GM21619 (cell line): ENCODE measurements at regions not wholly inside any gene's neighbourhood (a gene's known extent, or its start where the extent isn't known, plus 50 kb on each side); places are given as distances from the start of the nearest gene placed in this dataset.
"Not testable (repeated sequence)": the region's sequence is repeated elsewhere in the genome, so short reads cannot be mapped to it uniquely, and the experiment has no call there.

Experiments
- ATAC-seq: cut with Tn5 transposase; IDR thresholded peaks from one replicate; pipeline ENCODE4 v1.9.1; 2021; ENCODE audit not compliant: unreplicated experiment

DNA sequence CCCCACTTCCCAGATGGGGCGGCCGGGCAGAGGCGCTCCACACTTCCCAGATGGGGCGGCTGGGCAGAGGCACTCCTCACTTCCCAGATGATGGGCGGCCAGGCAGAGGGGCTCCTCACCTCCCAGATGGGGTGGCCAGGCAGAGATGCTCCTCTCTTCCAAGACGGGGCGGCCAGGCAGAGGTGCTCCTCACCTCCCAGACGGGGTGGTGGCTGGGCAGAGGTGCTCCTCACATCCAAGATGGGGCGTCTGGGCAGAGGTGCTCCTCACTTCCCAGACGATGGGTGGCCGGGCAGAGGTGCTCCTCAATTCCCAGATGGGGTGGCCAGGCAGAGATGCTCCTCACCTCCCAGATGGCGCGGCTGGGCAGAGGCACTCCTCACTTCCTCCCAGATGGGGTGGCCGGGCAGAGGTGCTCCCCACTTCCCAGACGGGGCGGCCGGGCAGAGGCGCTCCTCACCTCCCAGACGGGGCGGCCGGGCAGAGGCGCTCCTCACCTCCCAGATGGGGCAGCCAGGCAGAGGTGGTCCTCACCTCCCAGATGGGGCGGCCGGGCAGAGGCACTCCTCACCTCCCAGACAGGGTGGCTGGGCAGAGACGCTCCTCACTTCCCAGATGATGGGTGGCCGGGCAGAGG lies 275.2 kb downstream of the LIPI start:
- ATAC-seq, result not testable (repeated sequence)

DNA sequence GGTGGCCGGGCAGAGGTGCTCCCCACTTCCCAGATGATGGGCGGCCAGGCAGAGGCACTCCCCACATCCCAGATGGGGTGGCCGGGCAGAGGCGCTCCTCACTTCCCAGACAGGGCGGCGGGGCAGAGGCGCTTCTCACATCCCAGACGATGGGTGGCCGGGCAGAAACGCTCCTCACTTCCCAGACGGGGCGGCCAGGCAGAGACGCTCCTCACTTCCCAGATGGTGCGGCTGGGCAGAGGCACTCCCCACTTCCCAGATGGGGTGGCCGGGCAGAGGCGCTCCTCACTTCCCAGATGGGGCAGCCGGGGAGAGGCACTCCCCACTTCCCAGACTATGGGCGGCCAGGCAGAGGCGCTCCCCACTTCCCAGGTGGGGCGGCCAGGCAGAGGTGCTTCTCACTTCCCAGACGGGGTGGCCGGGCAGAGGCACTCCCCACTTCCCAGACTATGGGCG lies 275.8 kb downstream of the LIPI start:
- not testable (repeated sequence) for ATAC-seq

DNA sequence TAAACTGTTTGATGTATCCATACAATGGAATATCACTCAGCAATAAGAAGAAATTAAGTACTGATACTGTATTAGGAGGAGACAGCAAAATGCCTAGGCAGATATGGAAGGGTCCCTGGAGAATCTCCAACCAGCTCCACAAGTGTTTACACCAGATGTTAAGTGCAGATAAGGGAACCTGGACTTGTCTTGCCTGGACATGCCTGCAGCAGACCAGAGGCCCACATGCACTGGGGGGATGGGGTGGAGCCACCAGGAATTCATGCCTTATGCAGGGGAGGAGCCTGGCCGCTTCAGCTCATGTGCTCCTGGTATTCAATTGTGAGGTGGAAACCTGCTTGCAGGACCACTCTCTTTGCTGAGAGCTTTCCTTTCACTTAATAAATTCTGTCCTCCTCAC lies 287.6 kb downstream of the LIPI start:
- ATAC-seq, result not testable (repeated sequence)

DNA sequence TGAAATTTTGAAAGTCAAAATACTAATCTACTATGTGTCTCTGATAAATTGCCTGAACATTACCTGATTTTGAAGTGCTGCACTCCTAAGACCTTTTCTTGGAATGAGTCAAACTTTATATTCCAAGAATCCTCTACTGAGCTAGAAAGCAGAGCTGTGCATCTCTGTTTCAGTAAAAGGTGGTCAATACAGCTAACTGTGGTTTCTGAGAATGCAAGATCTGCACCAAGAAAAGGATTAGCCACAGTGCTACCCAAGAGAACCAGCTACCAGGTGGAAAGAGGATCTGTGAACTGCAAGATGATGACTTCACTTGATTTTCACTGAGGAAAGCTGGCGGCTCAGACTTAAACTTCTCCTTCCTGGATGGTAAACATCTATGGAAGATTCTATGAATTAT lies 289.3 kb downstream of the LIPI start:
- not testable (repeated sequence) for ATAC-seq

DNA sequence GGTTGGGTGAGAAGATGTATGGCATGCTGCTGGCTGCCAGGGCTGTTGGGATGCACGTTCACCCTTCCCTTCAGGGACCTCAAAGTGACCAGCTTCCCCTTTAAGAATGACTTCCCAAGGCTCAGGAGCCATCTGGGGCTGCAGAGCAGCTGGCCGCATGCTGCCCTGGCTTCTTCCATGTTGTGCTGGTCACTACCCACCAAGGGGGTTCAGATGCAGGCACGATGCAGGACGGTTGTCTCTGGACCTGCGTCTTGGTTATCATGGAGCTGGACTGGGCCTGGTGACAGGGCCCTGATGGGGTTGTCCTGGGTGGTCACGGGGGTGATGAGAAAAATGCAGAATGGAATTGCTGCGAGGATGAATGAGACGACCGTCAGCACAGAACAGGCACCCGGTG lies 297.8 kb downstream of the POTED start:
- ATAC-seq, result not testable (repeated sequence)

DNA sequence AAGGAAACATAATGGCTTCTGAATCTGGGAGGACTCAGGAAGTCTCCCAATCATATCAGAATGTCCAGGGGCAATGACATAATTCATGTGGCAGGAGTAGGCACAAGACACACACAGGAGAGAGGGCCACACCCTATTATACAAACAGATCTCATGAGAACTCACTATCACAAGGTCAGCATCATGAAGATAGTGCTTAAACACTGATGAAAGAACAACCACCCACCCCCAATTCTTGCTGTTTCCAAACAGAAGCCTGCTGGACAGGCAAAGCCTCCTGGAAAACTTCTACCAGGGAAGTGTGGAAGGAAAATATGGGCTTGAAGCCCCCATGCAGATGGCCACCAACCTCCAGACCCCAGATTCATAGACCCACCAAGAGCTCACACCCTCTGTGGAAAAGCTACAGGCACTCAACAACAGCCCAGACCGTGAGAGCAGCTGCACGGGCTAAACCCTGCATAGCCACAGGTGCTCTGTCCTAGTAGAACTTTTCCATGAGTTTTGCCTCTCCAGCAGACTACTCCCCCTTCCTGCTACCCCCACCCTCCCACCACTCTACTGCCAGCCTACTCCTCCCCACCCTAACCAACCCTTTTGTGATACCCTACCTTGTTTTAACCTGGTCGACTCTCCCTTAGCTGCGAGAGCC lies 287.1 kb downstream of the POTED start:
- not testable (repeated sequence) for ATAC-seq

DNA sequence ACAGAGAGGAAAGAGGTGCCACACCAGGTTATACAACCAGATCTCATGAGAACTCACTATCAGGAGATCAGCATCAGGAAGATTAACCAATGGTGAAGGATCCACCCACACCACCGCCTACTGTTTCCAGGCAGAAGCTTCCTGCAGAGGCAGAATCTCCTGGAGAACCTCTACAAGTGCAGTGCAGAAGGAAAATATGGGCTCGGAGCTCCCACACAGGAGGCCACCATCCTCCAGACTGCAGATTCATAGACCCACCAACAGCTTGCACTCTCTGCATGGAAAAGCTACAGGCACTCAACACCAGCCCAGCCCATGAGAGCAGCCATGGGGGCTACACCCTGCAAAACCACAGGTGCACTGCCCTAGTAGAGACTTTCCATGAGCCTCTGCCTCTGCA lies 284.0 kb downstream of the POTED start:
- ATAC-seq, result not testable (repeated sequence)

DNA sequence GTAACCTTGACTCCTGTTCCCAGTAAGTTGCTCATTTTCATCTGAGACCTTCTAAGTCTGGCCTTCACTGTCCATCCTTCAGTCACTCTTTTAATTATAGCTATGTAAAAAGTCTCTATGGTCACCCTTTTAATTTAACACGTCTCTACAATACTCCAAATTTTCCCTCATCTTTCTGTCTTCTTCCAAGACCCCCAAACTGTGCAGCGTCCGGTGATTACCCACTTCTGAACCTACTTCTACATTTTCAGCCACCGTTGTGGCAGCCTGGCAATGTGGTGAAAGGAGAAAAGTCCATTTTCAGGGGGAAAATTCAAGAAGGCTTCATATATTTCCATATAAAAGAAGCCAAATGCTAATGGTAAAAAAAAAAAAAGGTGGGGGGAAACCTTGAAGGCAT lies 283.4 kb downstream of the POTED start:
- ATAC-seq, result not testable (repeated sequence)

DNA sequence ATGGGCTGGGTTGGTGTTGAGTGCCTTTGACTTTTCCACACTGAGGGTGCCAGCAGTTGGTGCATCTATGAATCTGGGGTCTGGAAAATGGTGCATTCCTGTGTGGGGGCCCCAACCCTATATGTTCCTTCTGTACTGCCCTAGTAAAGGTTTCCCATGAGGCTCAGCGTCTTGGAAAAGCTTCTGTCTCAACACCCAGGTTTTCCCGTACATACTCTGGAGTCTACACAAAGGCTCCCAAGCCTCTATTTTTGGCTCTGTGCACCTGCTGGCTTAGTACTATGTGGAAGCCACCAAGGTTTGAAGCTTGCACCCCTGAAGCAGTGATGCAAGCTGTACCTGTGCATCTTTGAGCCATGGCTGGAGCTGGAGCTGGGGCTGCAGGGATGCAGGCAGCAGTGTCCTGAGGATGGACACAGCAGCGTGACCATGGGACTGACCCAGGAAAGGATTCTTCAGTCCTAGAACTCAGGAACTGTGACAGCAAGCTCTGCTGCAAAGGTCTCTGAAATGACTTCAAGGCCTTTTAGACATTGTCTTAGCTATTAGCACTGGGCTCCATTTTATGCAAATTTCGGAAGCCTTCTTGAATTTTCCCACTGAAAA lies 282.7 kb downstream of the POTED start:
- not testable (repeated sequence) for ATAC-seq

DNA sequence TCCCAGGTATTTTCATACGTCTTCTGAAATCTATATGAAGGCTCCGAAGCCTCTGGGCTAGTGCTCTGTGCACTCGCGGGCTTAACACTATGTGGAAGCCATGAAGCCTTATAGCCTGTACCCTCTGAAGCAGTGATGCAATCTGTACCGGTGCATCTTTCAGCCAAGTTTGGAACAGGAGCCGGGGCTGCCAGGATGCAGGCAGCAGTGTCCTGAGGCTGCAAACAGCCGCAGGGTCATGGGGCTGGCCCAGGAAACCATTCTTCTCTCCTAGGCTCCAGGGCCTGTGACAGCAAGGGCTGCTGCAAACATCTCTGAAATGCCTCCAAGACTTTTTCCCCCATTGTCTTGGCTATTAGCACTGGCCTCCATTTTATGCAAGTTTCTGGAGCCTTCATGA lies 279.6 kb downstream of the POTED start:
- not testable (repeated sequence) for ATAC-seq

DNA sequence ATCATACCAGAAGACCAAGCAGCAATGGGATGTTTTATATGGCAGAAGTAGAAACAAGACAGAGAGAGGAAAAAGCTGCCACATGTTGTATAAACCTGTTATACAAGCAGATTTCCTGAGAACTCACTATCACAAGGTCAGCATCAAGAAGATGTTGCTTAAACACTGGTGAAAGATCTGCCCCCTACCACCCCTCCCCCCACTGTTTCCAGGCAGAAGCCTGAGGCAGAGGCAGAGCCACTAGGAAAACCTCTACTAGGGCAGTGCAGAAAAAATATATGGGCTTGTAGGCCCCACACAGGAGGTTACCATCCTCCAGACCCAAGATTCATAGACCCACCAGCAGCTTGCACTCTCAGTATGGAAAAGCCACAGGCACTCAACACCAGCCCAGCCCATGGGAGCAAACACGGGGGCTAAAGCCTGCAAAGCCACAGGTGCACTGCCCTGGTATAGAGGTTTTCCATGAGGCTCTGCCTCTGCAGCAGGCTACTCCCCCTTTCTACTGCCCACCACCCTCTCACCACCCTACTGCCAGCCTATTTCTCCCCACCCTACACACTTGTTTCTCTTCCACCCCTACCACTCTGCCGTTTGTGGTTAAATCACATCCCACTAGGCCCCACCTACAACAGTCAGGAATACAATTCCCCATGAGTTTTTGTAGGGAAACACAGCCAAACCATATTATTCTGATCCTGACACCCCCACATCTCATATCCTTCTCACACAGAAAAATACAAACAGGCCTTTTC lies 274.2 kb downstream of the POTED start:
- ATAC-seq, result not testable (repeated sequence)

DNA sequence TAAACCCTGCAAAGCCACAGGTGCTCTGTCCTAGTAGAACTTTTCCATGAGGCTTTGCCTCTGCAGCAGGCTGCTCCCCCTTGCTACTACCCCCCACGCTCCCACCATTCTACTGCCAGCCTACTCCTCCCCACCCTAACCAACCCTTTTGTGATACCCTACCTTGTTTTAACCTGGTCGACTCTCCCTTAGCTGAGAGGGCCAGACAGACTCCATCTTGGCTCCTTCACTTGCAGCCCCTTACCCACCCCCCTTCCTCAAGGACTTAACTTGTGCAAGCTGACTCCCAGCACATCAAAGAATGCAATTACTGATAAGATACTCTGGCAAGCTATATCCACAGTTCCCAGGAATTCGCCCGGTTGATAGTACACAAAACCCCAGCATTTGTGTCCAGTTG lies 267.9 kb downstream of the POTED start:
- not testable (repeated sequence) for ATAC-seq

DNA sequence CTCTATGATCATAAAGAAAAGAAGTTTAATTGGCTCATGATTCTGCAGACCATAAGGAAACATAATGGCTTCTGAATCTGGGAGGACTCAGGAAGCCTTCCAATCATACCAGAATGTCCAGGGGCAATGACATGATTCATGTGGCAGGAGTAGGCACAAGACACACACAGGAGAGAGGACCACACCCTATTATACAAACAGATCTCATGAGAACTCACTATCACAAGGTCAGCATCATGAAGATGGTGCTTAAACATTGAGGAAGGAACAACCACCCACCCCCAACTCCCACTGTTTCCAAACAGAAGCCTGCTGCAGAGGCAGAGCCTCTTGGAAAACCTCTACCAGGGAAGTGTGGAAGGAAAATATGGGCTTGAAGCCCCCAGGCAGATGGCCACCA lies 267.4 kb downstream of the POTED start:
- not testable (repeated sequence) for ATAC-seq

DNA sequence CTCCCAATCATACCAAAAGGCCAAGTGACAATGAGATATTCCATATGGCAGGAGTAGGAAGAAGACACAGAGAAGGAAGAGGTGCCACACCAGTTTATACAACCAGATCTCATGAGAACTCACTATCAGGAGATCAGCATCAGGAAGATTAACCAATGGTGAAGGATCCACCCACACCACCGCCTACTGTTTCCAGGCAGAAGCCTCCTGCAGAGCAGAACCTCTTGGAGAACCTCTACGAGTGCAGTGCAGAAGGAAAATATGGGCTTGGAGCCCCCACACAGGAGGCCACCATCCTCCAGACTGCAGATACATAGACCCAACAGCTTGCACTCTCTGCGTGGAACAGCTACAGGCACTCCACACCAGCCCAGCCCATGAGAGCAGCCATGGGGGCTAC lies 264.4 kb downstream of the POTED start:
- not testable (repeated sequence) for ATAC-seq

DNA sequence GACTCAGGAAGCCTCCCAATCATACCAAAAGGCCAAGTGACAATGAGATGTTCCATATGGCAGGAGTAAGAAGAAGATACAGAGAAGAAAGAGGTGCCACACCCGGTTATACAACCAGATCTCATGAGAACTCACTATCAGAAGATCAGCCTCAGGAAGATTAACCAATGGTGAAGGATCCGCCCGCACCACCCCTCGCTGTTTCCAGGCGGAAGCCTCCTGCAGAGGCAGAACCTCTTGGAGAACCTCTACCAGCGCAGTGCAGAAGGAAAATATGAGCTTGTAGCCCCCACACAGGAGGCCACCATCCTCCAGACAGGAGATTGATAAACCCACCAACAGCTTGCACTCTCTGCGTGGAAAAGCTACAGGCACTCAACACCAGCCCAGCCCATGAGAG lies 245.1 kb downstream of the POTED start:
- ATAC-seq, result no peak

DNA sequence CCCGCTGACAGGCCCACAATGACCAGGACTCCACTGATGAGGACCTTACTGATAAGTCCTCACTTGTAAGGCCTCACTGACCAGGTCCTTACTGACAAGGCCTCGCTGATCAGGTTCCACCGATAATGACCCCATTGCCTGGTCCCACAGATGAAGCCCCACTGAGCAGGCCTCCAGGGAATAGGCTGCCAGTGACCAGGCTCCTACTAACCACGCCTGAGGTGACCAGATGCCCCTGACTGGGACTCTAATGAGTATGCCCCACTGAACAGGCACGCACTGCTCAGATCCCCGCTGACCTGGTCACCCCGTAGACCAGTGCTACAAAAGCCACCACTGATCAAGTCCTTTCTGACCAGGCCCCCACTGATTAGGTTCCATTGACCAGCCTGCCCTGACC lies 241.2 kb downstream of the POTED start:
- not testable (repeated sequence) for ATAC-seq

DNA sequence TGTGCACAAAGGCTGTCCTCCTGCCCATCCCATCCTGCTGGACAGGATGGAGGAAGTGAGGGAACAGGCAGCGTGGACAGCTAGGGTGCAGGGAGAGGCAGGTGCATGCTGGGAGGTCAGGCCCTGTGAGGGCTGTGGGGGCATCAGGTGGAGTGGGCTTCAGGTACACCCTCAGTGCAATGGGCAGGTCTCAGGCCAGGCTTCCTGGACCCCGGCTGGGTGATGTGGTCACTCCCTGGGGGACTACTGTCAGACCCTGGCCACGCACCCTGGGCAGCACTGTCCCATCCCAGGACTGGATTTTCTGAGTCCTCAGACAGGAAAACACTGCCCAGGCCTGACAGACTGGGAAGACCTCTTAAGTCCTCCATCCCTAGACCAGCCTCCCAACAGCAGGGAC lies 239.9 kb downstream of the POTED start:
- not testable (repeated sequence) for ATAC-seq

DNA sequence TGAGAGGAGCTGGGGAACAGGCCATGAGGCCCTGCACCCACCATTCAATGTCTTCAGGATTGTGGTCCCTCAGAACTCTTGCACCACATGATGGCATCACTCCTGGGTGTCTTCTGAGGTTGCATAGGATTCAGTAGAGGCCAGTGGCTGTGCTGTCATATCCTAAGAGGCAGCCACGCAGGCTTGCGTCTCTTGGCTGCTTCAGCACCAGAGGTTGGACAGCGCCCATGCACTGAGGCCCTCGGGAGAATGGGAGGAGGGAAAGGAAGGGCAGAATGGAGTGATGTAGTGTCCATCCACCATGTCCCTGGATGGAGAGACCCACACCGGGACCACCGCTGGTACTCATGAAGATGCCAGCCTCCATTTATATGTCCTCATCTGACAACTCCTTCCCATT lies 237.1 kb downstream of the POTED start:
- ATAC-seq, result not testable (repeated sequence)

DNA sequence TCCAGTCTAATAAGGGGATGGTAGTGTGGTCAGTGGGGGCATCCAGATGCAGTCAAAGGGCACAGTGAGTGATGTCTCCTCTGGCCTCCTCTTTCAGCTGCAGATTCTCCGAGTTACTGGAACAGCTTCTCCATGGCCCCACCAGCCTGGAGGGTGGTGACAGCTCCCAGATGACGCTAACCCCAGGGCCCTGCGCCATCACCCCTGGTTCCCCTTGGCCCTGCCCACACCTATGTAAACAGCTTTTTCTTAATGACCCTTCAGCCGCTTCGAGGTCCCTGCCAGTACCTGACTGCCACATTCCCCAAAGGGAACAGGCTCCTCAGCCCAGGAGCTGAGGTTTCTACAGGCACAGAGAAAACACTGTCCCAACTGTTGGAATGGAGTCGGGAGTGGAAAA lies 235.0 kb downstream of the POTED start:
- not testable (repeated sequence) for ATAC-seq

DNA sequence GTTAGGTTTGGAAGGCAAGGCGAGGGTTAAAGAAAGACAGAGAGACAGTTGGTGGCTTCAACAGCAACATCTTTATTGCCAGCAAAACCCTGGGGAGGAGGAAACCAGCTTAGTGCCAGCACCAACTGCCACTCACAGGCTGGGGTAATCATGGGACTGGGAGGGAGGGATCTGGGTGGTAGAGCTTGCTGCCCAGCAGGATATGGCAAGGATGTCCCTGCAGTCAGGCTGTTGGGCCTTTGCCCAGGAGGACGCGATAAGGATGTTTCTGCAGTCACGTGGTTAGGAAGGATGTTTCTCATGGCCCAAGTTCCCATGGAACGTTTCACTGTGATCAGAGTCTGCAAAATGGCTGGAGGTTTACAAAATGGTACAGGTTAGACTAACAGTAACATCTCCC lies 233.5 kb downstream of the POTED start:
- not testable (repeated sequence) for ATAC-seq

DNA sequence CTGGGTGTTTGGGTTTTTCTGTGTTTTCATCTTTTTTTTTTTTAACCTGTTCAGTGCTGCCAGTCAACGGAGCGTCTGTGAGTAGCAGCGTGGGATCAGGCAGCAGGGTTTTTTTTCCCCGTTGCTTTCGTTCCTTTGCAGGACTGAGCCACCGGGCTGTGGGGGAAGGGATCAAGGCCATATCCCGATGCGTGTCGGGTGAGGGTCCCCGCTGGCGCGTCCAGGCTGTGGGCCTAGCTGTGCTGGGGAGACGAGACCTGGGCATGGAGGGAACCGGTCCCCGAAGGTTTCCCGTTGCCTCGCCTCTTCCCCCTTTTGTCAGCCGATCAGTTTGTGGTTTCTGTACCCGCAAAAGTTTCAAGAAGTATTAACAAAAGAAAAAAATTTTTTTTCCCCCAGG lies 218.1 kb downstream of the POTED start:
- ATAC-seq, result not testable (repeated sequence)
